ENCODE measurements at regions not wholly inside any gene's neighbourhood (a gene's known extent, or its start where the extent isn't known, plus 50 kb on each side); places are given as distances from the start of the nearest gene placed in this dataset.

DNA sequence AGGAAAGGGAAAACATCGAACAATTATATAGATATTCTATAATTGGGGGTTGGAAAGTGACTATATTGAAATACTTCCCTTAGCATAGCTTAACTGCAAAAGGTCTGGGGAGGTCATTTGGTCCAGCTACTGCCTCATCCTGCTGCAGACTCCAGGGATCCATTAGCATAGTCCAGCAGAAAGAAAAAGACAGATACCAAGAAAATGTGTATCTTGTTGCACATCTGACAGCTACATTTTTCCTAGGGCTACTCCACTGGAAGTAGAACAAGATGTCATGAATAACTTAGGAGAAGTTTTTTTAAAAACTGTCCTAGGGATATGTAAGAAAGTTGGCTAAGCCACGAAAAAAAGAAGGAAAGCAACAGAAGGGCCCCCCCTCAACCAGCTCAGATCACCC lies 92.9 kb upstream of the SLC30A5 start:
- TF ChIP-seq, protein P1, sequence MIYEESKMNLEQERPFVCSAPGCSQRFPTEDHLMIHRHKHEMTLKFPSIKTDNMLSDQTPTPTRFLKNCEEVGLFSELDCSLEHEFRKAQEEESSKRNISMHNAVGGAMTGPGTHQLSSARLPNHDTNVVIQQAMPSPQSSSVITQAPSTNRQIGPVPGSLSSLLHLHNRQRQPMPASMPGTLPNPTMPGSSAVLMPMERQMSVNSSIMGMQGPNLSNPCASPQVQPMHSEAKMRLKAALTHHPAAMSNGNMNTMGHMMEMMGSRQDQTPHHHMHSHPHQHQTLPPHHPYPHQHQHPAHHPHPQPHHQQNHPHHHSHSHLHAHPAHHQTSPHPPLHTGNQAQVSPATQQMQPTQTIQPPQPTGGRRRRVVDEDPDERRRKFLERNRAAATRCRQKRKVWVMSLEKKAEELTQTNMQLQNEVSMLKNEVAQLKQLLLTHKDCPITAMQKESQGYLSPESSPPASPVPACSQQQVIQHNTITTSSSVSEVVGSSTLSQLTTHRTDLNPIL (CRISPR knock-in tag; IDR thresholded peaks at IDR 0.05; ENCODE audit: low read depth), result no peak
- TF ChIP-seq, protein P2, sequence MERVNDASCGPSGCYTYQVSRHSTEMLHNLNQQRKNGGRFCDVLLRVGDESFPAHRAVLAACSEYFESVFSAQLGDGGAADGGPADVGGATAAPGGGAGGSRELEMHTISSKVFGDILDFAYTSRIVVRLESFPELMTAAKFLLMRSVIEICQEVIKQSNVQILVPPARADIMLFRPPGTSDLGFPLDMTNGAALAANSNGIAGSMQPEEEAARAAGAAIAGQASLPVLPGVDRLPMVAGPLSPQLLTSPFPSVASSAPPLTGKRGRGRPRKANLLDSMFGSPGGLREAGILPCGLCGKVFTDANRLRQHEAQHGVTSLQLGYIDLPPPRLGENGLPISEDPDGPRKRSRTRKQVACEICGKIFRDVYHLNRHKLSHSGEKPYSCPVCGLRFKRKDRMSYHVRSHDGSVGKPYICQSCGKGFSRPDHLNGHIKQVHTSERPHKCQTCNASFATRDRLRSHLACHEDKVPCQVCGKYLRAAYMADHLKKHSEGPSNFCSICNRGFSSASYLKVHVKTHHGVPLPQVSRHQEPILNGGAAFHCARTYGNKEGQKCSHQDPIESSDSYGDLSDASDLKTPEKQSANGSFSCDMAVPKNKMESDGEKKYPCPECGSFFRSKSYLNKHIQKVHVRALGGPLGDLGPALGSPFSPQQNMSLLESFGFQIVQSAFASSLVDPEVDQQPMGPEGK (CRISPR knock-in tag; IDR thresholded peaks at IDR 0.05; ENCODE audit: borderline replicate concordance), result no peak
- no peak for TF ChIP-seq GLIS3 (CRISPR knock-in tag; IDR thresholded peaks at IDR 0.05)
- no peak for TF ChIP-seq ZNF70 (CRISPR knock-in tag; IDR thresholded peaks at IDR 0.05)

Data from SK-N-SH treated with all-trans-retinoic acid at 6 μM for 48 hours (cell line).